ENCODE measurements at regions not wholly inside any gene's neighbourhood (a gene's known extent, or its start where the extent isn't known, plus 50 kb on each side); places are given as distances from the start of the nearest gene placed in this dataset.

DNA sequence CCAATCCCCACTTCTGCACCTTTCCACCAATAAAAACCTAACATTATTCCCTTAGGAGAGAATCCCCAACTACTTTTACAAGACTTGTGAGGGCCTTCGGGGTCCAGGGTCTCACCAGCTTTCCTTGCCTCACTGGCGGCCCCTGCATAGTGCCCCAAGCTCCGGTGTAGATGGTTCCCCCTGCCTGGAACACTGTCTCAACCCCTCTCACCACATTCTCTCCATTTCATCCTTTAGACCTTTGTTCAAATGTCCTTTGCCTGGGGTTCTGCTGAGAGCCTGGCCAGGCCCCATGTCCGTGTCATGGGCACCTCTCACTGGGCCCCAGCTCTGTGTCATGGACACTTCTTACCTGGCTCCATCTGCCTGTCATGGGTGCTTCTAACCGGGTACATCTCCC, 64.5 kb upstream of the SORCS3 start:
- Histone ChIP-seq H3K4me2 (ENCODE audit: low read length) (no peak overlapping the region), H3K4me3 (ENCODE audit: low read length) (no peak overlapping the region), H3K36me3 (ENCODE audit: insufficient read depth, low read length) (no peaks in the 10 kb centered on the region), H3K27me3 (ENCODE audit: control insufficient read depth, insufficient read depth, low read length) (peaks cover 14% of the 10 kb centered on the region), H3K9me3 (replicated peaks; ENCODE audit: low read length) (no peaks in the 10 kb centered on the region), H3K9ac (ENCODE audit: low read depth, low read length) (no peak overlapping the region), H3K4me1 (ENCODE audit: control insufficient read depth, insufficient read depth, low read length) (peaks cover 1% of the 10 kb centered on the region)

DNA sequence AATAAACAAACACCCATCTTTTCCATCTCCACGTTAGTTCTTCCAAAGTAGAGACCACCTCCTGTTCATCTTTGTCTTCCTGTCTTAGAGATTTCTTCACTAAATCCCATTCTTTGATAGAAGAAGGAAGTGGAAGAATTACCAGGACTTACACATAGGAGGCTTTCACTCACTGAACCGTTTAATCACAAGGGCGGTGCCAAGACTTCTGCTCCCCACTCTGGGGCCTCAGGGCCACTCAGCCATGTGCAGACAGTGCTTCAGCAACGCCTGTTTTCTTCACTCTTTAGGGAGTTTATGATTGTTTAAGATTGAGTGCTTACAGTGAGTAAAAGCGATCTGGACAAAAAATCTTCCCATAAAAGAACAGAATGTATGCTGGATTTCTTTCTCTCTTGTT, 63.9 kb upstream of the SORCS3 start:
- H3K9ac ChIP-seq (ENCODE audit: low read depth, low read length): no peak overlapping the region
- no peaks in the 10 kb centered on the region for H3K36me3 ChIP-seq (ENCODE audit: insufficient read depth, low read length)
- H3K4me2 ChIP-seq (ENCODE audit: low read length): no peak overlapping the region
- peaks cover 4% of the 10 kb centered on the region for H3K4me1 ChIP-seq (ENCODE audit: control insufficient read depth, insufficient read depth, low read length)
- H3K9me3 ChIP-seq (replicated peaks; ENCODE audit: low read length): no peaks in the 10 kb centered on the region
- no peak overlapping the region for H3K4me3 ChIP-seq (ENCODE audit: low read length)
- H3K27me3 ChIP-seq (ENCODE audit: control insufficient read depth, insufficient read depth, low read length): peaks cover 14% of the 10 kb centered on the region

DNA sequence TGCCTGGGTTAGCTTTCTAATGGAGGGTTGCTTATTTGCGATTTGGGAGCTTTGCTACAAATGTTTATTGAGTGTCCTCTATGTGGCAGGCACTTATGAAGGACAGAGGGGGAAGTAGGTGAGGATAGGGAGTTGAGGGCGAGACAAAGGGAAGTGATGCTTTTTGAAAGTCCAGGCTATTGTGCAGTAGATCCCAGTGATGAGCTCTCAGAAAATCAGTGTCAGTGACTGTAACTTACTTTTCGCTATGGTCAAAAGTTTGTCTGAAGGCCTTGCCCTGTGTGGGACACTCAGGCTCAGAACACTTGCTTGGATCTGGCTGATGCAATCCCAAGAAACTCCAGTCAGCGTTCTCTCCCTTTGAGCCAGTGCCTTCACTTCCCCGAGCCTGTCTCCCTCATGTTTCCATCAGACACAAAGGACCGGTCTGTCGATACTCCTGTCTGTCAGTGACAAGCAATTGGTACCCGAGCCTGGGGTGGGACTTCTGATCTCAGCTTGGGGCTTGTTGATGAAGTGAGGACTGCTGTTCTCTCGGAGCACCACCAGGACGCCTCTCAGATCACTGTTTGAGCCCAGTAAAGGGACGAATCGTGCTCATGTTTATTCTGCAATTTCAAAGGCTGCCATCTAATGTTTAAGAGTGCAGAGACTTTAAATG, 63.1 kb upstream of the SORCS3 start:
- Histone ChIP-seq H3K9ac (ENCODE audit: low read depth, low read length) (no peak overlapping the region), H3K27me3 (ENCODE audit: control insufficient read depth, insufficient read depth, low read length) (peaks cover 14% of the 10 kb centered on the region), H3K4me1 (ENCODE audit: control insufficient read depth, insufficient read depth, low read length) (peaks cover 4% of the 10 kb centered on the region), H3K4me3 (ENCODE audit: low read length) (no peak overlapping the region), H3K36me3 (ENCODE audit: insufficient read depth, low read length) (no peaks in the 10 kb centered on the region), H3K9me3 (replicated peaks; ENCODE audit: low read length) (no peaks in the 10 kb centered on the region), H3K4me2 (ENCODE audit: low read length) (no peak overlapping the region)

DNA sequence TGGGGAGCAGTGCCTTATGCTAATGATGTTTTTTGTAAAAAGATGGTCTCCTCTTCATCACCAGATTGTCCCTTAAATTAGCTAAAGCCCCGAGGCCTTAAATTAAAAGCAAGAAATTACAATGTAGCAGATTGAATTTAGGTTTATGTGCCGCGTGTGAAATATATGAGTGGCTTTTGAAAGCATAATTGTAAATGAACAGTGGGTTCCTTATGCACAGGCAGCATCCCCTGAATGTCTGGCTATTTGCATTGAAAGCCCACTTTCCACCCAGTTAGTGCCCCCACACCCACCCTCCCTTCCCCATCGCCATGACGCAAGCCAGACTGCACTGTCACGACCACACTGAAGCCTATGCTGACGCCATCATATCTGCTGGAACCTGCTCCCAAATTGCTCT, 62.4 kb upstream of the SORCS3 start:
- no peak overlapping the region for H3K4me3 ChIP-seq (ENCODE audit: low read length)

DNA sequence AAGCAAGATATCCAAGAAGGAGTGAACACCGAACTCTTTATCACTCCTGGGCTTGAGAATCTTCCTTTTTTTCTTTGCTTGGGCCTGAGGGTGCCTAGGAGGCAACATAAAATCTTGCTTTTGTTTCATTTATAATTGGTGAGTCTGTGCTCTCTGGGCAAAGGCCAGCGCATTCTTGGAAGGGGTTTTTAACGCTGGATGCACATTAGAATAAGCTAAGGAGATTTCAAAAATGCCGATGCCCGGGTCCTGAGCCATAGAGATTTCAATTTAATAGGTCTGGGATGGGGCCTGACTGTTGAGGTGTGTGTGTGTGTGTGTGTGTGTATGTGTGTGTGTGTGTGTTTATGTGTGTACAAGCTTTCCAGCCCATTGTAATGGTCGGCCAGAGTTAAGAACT, 62.0 kb upstream of the SORCS3 start:
- Histone ChIP-seq H3K27me3 (ENCODE audit: control insufficient read depth, insufficient read depth, low read length) (peaks cover 14% of the 10 kb centered on the region), H3K36me3 (ENCODE audit: insufficient read depth, low read length) (no peaks in the 10 kb centered on the region), H3K4me2 (ENCODE audit: low read length) (no peak overlapping the region)

More for the DNA sequence above, 62.4 kb upstream of the SORCS3 start:
- no peaks in the 10 kb centered on the region for H3K9me3 ChIP-seq (replicated peaks; ENCODE audit: low read length)
- no peak overlapping the region for H3K9ac ChIP-seq (ENCODE audit: low read depth, low read length)
- no peak overlapping the region for H3K4me2 ChIP-seq (ENCODE audit: low read length)
- H3K4me1 ChIP-seq (ENCODE audit: control insufficient read depth, insufficient read depth, low read length): peaks cover 4% of the 10 kb centered on the region
- H3K36me3 ChIP-seq (ENCODE audit: insufficient read depth, low read length): no peaks in the 10 kb centered on the region
- H3K27me3 ChIP-seq (ENCODE audit: control insufficient read depth, insufficient read depth, low read length): peaks cover 14% of the 10 kb centered on the region

DNA sequence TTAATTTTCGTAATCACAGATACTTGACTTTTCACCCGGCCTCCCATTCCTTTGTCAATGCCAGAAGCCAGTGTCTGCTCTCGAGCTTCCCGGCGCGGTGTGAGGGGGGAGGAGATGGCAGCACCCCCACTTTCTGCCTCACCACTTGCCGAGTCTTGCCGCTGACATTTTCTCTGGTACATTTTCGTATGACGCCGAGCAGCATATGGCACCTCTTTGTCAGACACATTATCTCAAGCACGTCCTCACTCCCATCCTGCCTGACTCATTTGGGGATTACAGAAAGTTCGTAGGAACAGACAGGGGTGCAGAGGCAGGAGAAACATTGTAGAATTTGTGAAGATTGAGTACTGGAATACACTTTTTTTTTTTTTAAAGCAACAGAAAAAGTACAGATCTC, 60.8 kb upstream of the SORCS3 start:
- Histone ChIP-seq H3K36me3 (ENCODE audit: insufficient read depth, low read length) (no peaks in the 10 kb centered on the region), H3K4me2 (ENCODE audit: low read length) (peak overlapping the region; percentile 60), H3K9me3 (replicated peaks; ENCODE audit: low read length) (no peaks in the 10 kb centered on the region), H3K4me1 (ENCODE audit: control insufficient read depth, insufficient read depth, low read length) (peaks cover 4% of the 10 kb centered on the region), H3K9ac (ENCODE audit: low read depth, low read length) (no peak overlapping the region), H3K4me3 (ENCODE audit: low read length) (no peak overlapping the region), H3K27me3 (ENCODE audit: control insufficient read depth, insufficient read depth, low read length) (peaks cover 14% of the 10 kb centered on the region)

More for the DNA sequence above, 62.0 kb upstream of the SORCS3 start:
- H3K4me1 ChIP-seq (ENCODE audit: control insufficient read depth, insufficient read depth, low read length): peaks cover 4% of the 10 kb centered on the region
- no peak overlapping the region for H3K9ac ChIP-seq (ENCODE audit: low read depth, low read length)
- no peak overlapping the region for H3K4me3 ChIP-seq (ENCODE audit: low read length)
- H3K9me3 ChIP-seq (replicated peaks; ENCODE audit: low read length): no peaks in the 10 kb centered on the region

DNA sequence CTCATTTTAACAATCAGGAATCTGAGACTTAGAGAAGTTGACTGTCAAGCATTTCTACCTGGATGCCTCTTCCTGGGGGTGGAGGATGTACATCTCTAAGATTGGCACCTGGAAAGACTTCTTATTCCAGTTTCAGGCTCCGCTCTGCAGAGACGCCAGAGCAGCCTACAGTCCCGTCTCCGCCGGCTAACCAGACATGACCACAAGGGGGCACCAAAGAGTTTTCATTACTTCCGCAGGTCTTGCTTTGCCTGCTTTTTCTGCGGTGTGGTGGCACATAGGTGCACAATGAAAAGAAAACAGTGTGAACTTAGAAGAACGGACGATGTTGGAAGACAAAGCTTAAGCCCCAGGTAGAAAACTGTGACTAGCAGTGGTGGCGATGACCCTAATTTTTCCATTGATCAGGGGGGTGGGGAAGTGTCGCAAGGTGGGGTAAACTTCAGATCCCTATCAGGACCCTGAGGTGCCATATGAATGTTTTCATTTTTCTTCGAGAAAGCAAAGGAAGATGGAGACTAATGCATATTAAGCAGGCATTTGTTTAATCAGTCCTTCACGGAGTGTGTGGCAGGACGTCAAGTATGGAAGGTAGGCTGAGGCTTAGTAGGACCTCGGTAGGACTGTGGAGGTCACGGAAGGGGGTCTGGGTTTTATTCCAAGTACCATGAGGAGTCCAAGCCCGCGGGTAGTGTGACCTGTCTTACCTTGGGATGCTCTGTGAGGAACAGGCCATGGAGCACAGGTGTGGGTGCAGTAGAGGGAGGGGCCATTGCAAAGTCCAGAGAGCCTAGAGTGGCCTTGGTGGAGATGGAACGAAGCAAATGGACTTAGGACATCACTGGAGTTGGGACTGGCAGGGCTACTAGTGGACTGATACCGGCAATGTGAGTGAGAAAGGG, 60.1 kb upstream of the SORCS3 start:
- Histone ChIP-seq H3K4me3 (ENCODE audit: low read length) (no peak overlapping the region), H3K36me3 (ENCODE audit: insufficient read depth, low read length) (no peaks in the 10 kb centered on the region), H3K27me3 (ENCODE audit: control insufficient read depth, insufficient read depth, low read length) (peaks cover 10% of the 10 kb centered on the region), H3K4me2 (ENCODE audit: low read length) (peak overlapping the region; percentile 60), H3K4me1 (ENCODE audit: control insufficient read depth, insufficient read depth, low read length) (peaks cover 4% of the 10 kb centered on the region), H3K9me3 (replicated peaks; ENCODE audit: low read length) (no peaks in the 10 kb centered on the region), H3K9ac (ENCODE audit: low read depth, low read length) (no peak overlapping the region)

DNA sequence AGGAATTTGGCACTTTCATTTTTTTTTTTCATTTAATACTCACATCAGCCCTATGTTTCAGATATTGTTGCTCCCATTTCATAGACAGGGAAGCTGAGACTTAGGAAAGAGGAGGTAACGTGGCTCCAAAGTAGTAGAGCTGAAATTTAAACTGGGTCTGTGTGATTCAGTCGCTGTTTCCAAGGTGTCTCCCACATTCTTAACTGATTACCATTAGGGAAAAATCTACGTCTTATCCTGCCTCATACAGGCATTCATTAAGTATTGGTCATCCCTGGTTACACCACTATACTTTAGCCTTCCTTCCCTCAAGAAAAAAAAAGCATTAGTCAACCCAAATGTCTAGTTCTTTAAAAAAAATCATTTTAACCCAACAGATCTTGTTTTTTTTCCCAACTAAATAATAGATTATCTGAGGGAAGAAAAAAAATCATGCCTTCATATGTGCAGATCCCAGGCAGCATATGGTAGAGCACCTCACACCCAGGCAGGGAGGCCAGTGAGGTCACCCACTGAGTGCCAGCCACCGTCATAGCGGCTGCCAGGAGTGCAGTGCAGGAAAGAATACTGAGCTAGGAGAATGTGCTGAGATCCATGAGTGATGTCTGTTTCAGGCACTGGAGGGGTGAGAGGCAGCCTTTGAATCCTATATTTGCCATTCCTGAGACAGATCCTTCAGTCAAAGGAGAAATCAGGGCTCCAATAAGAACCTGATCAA, 59.0 kb upstream of the SORCS3 start:
- Histone ChIP-seq H3K4me3 (ENCODE audit: low read length) (no peak overlapping the region), H3K4me1 (ENCODE audit: control insufficient read depth, insufficient read depth, low read length) (peaks cover 4% of the 10 kb centered on the region), H3K9me3 (replicated peaks; ENCODE audit: low read length) (no peaks in the 10 kb centered on the region), H3K27me3 (ENCODE audit: control insufficient read depth, insufficient read depth, low read length) (peaks cover 10% of the 10 kb centered on the region), H3K4me2 (ENCODE audit: low read length) (no peak overlapping the region), H3K36me3 (ENCODE audit: insufficient read depth, low read length) (no peaks in the 10 kb centered on the region), H3K9ac (ENCODE audit: low read depth, low read length) (no peak overlapping the region)

DNA sequence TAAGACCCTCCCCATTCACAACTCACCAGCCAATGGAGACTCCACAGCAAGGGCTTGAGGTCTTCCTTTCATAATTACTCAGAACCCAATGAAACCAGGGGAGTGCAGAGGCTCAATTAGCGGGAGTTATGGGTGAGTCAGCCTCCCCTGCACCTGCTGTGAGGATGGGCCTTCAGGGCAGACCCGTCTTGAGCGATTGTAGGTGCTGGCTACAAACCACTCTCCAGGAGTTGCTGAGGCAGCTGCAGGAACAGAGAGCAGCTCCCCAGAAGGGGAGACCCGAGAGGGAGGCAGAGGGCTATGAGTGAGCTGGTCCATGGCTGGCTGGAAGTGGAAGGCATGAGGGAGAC, 58.5 kb upstream of the SORCS3 start:
- H3K9ac ChIP-seq (ENCODE audit: low read depth, low read length): no peak overlapping the region
- no peak overlapping the region for H3K4me3 ChIP-seq (ENCODE audit: low read length)
- peaks cover 4% of the 10 kb centered on the region for H3K4me1 ChIP-seq (ENCODE audit: control insufficient read depth, insufficient read depth, low read length)
- H3K36me3 ChIP-seq (ENCODE audit: insufficient read depth, low read length): no peaks in the 10 kb centered on the region
- peaks cover 10% of the 10 kb centered on the region for H3K27me3 ChIP-seq (ENCODE audit: control insufficient read depth, insufficient read depth, low read length)
- no peak overlapping the region for H3K4me2 ChIP-seq (ENCODE audit: low read length)
- no peaks in the 10 kb centered on the region for H3K9me3 ChIP-seq (replicated peaks; ENCODE audit: low read length)

DNA sequence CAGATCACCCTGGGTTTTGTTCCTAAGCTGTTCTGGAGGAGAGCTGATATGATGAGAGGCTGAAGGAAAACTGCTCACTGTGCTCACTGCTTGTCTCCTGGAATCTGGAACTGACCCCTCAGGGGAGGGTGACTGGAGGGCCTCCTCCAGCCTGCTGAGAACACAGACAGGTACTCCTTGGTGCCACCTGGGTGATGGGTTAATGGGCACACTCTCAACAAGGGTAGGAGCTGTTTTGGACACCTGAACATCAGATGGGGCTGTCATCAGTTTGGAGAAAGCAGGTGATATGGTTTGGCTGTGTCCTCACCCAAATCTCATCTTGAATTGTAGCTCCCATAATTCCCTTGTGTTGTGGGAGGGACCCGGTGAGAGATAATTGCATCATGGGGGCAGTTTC, 58.1 kb upstream of the SORCS3 start:
- Histone ChIP-seq H3K9ac (ENCODE audit: low read depth, low read length) (no peak overlapping the region), H3K27me3 (ENCODE audit: control insufficient read depth, insufficient read depth, low read length) (peaks cover 8% of the 10 kb centered on the region), H3K4me2 (ENCODE audit: low read length) (no peak overlapping the region), H3K4me1 (ENCODE audit: control insufficient read depth, insufficient read depth, low read length) (peaks cover 4% of the 10 kb centered on the region), H3K4me3 (ENCODE audit: low read length) (no peak overlapping the region), H3K9me3 (replicated peaks; ENCODE audit: low read length) (no peaks in the 10 kb centered on the region), H3K36me3 (ENCODE audit: insufficient read depth, low read length) (no peaks in the 10 kb centered on the region)

DNA sequence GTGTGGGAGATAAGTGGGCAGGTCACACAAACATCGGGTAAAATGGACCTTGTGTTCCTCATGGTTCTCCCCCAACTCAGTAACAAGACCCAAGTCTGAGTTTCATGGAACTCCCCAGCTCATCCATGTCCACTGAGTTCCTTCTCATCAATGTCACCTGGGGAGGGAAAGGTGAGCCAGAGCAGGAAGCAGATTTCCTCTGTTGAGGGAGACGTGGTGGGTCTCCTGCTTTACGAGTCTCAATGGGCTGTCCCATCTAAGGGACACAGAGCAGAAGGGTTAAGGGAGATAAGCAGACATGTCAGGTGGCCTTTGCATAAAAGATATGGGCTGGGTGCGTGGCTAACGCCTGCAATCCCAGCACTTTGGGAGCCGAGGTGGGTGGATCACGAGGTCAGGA, 56.5 kb upstream of the SORCS3 start:
- Histone ChIP-seq H3K4me2 (ENCODE audit: low read length) (no peak overlapping the region), H3K27me3 (ENCODE audit: control insufficient read depth, insufficient read depth, low read length) (peaks cover 6% of the 10 kb centered on the region), H3K9me3 (replicated peaks; ENCODE audit: low read length) (no peaks in the 10 kb centered on the region), H3K36me3 (ENCODE audit: insufficient read depth, low read length) (no peaks in the 10 kb centered on the region), H3K9ac (ENCODE audit: low read depth, low read length) (no peak overlapping the region), H3K4me3 (ENCODE audit: low read length) (no peak overlapping the region), H3K4me1 (ENCODE audit: control insufficient read depth, insufficient read depth, low read length) (peaks cover 10% of the 10 kb centered on the region)
